HG03280 (cell line): ENCODE measurements at regions not wholly inside any gene's neighbourhood (a gene's known extent, or its start where the extent isn't known, plus 50 kb on each side); places are given as distances from the start of the nearest gene placed in this dataset.

ENCODE experiments used
- ATAC-seq: cut with Tn5 transposase; IDR thresholded peaks from one replicate; pipeline ENCODE4 v1.9.1; 2021; ENCODE audit warnings: mild to moderate bottlenecking, moderate library complexity; ENCODE audit not compliant: unreplicated experiment

DNA sequence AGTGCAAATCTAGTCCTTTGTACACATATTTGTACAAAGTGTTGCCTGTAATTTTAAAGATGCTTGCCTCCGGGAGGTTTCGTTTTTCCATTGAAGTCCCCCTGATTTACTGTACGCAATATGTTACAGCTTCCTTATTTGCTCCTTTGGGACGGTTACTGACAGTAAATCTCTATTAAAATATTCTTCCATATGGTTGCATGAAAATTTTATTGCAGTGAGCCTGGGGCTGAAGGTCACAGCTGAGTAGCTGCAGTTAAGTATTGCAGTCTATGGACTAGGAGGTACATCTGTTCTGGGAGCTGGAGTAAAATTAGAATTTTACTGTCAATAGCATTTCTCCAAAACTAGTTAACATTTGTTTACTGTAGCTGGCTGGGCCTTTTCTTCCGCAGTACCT is 119.2 kb downstream of the ETAA1 start:
- no peak for ATAC-seq

DNA sequence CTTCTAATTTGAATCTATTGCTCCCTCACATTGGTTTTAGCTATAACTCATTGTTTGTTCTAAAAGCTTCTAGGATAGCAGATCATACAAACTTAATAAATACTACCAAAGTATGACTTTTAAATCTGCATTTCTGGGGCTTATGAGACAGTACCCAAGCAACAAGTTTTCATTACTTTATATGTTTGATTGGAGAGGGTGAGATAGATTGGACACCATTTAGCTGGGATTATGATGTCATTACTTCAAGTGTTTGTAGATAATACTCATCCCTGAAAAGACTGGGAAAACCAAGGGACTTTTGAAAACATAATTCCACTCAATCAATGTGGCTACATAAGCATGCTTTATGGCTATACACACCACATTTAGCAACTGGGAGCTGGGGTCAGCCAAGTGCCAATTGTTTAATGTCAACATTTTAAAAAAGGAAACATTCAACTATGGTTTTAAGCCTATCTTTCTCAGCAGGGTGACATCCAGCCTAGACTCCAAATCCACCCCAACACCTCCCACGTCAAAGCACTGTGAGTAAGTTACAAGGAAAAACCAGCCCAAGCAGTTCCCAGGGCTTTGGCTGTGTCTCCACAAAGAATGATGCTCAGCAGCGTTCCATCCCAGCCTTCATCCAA is 119.9 kb downstream of the ETAA1 start:
- ATAC-seq = no peak

DNA sequence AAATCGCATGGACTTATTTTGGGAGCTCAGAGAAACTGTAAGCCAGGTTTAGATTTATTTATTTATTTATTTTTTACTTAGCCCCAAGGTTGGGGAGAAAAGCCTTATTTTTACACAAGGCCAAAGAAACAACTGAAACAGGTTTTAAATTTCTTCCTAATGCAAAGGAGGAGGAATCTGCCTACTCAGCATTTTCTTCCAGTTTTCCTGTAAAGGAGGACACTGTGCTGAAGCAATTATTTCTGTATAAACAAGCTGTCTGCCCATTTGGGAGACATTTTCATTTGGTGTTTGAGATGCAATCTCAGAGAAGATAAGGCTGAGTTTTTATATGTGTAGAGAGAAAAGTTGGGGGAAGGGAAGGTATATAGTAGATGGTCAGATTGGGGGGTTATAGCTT is 125.0 kb downstream of the ETAA1 start:
- no peak for ATAC-seq

DNA sequence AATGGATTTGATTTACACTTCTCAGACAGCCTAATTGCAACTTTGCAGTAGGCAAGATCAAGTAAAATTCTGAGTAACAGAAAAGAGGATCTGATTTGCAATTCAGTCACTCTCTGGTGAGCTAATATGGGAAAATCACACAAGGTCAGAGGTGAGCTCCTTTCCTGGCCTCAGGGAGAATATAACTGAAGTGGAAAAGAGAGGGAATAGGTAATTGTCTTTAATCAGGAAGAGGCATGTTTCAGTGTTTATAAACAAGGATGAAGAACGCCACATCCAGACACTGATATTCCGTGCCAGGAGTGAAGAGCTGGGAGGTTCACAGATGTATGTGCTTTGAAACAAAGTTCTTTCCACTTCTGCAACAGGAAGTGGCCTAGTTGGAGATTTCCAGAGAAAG is 127.1 kb downstream of the ETAA1 start:
- no peak for ATAC-seq

DNA sequence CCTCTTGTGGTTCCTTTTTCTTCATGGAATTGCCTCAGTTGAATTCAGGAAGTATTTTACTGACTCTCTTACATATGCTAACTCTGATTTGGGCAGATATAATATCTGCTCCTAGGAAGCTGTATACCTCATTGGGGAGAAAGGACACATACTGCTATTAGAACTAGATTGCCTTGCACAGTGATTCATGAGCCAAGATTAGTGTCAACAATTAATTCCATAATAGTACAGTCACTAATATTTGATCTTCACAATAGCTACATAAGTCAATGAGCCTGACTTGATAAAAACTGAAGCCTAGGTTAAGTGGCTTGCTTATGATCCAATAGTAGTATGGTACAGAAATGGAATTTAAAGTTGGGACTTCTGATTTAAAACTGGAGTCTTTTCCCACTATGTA is 127.6 kb downstream of the ETAA1 start:
- ATAC-seq = no peak

DNA sequence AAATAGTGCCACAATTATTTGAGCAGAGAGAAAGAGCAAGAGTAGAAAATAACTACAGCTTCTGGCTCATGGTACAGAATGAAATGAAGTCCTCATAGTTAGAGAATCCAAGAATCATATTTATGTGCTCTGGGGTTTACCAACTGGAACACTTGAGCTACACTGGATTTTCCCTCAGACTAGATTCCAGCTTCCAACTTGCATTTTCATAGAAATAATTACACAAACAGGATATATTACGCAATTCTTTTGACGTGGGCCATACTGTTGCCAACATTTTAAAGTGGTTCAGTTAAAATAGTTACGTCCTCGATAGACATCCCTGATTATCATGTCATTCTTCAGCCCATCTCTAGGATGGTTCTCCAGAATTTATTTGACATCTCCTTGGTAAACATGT is 129.2 kb downstream of the ETAA1 start:
- ATAC-seq = no peak

DNA sequence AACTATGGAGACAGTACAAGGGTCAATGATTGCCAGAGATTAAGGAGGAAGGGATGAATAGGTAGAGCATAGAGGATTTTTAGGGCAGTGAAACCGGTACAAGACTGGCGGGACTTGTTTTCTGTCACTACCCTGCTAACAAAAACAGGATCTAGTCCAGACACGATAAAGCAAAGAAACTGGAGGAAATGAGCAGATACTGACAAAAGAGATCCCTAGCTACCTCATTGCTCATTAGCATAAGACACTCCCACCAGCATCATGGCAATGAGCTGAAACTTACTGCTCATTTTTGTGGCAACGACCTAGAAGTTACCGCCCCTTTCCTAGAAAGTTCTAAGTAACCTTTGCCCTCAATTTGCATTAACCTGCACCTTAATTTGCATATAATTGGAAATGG is 131.2 kb downstream of the ETAA1 start:
- no peak for ATAC-seq

GRCh38 chr2:67532387-67532786 is 135.3 kb downstream of the ETAA1 start:
- no peak for ATAC-seq

DNA sequence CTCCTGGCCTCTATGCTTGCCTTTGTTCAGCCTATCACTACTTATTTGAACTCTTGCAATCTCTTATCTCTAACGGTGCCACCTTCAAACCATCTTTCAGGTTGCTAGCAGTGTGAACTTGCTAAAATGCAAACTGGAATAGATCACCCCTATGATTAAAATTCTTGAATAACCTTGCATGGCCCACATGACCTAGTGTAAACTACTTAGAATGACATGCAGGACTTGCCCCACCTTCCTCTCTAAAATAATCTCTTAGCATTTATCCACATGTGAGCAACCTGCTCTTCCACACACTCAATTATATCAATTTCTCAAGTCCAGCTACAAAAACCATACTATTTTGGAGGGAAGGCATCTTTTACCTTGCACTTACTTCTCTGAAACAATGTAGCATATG is 137.6 kb downstream of the ETAA1 start:
- no peak for ATAC-seq

- ATAC-seq = no peak
Observed at GRCh38 chr2:67540962-67541361, 143.8 kb downstream of the ETAA1 start.

DNA sequence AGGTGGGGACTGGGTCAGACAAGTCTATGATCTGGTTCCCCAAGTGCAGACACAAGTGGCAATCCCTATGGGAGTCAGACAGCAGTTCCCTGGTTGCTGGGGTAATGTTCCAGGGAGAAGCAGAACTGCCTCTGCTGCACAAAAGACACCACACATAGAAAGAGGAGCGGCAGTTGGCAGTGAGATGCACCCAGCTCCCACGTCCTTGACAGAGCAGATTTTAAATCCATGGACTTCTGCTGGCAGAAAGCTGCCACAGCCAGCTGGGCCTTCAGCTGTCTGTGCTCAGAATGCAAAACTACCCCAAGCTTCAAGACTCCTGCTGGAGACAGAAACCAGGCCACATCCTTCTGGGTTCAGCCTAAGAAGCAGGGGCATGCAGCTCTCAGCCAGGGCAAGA is 147.2 kb downstream of the ETAA1 start:
- no peak for ATAC-seq

GRCh38 chr2:67548317-67549201 is 151.4 kb downstream of the ETAA1 start:
- ATAC-seq = no peak

- ATAC-seq = no peak
Observed at GRCh38 chr2:67559156-67559555, 162.0 kb downstream of the ETAA1 start.

DNA sequence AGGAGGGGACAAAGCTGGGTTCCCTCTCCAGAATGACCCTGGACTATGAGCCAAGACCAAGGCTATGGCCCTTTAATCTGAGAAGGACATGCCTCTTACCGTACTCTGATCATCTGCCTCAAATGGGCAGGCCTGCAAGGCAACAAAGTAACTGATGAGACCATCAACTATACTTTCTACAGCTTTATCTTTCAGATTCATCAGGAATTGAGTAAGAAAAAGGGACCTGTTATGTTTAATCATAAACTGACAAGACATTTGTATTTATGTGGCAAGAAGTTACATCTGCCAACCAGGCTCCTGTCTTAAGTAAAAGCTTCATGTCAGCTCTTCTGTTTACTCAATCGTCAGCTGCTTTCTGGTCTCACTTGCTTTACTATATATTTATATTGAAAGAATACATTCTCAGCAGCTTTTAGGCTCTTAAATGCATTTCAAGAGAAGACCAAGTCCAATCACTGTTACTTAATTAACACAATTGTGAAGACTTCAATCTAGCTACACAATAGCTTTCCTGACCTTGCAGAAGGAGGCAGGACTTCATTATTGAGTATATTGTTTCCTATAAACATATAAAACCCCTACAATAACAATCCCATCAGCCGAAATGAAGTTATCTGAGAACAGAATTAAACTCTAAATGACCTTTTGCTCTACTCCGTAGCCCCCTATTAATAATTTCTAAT is 163.8 kb downstream of the ETAA1 start:
- ATAC-seq = no peak

GRCh38 chr2:67561457-67561965 is 164.4 kb downstream of the ETAA1 start:
- ATAC-seq = no peak

DNA sequence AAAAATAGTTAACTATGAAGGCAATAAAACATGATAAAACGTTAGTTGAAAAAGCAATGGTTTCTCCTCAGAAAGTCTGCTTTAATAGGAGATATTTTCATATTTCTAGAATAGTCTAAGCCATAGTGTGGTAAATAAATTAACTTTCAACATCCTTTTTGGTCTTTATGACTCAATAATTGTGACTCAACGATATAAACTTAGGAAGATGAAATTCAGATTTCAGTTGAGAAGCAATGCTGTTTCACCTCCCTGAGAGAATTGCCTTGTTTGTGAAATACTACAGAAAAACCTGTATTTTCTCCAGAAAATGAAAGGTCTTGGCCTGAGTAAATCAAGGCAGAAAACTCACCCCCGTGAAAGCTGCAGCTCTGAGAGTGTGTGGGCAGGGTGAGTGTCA is 166.9 kb downstream of the ETAA1 start:
- no peak for ATAC-seq

DNA sequence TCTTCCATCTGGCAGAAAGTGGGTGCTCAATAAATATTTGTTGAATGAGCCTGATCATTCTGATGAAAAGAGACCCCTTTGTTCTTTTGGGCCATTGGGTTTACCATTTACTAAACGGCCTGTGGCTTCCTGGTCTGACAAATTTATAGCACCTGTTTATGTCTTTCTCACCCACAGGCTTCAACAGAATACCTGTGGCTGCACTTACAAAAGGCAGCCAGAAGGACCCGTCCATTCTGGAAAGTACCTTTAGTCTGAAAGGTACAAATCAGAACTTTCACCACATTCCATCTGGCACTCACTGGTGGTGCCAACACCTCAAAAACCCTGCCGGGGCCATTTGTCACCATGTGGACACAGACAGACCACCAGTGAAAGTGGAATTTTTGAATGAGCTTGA is 167.5 kb downstream of the ETAA1 start:
- no peak for ATAC-seq

DNA sequence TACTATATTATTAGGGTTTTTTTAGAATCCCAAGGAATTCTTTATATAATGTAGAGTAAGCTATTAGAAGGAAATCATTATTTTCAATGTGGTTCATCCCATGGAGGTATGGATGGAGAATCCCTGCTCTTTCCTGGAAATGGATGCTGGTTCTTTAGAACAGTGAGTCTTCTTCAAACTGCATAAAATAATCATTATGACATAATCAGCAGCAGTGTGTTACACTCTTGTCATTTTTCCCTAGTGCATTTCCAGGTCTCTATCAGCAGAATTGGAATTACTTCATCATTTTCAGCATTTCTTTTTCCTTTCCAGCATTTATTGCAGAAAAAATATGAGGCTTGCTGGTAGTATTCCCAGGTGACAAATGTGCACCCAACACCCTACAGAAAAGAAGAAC is 168.1 kb downstream of the ETAA1 start:
- no peak for ATAC-seq

- no peak for ATAC-seq
Observed at GRCh38 chr2:67565761-67566160, 168.6 kb downstream of the ETAA1 start.

GRCh38 chr2:67566285-67566684 is 169.2 kb downstream of the ETAA1 start:
- no peak for ATAC-seq

- ATAC-seq = no peak
Observed at GRCh38 chr2:67566958-67567635, 170.0 kb downstream of the ETAA1 start.
